SHP77 treated with DMSO at 0.1 percent for 48 hours (cell line): ENCODE measurements at regions not wholly inside any gene's neighbourhood (a gene's known extent, or its start where the extent isn't known, plus 50 kb on each side); places are given as distances from the start of the nearest gene placed in this dataset.
A peak's percentile ranks its signal among the peaks of the same experiment; 100 is the strongest.

ENCODE experiments used
- DNase-seq: peaks from one replicate; lab custom pipeline; 2025; lab: John Stamatoyannopoulos, UW

DNA sequence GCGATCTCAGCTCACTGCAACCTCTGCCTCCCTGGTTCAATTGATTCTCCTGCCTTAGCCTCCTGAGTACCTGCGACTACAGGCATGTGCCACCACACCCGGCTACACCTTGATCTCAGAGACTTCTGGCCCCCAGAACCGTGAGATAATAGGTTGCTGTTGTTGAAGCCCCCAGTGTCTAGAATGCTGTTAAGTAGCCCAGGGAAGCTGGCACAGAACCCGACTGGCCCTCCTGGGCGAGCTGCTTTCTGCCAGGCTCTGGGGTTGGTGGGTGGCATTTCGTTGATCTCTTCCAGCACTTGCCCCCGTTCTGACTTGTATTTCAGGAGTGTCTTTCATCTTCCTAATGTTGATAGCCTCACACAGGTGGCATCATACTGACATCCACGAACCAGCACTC is 807.1 kb downstream of the CDH9 start:
- no peak for DNase-seq

DNA sequence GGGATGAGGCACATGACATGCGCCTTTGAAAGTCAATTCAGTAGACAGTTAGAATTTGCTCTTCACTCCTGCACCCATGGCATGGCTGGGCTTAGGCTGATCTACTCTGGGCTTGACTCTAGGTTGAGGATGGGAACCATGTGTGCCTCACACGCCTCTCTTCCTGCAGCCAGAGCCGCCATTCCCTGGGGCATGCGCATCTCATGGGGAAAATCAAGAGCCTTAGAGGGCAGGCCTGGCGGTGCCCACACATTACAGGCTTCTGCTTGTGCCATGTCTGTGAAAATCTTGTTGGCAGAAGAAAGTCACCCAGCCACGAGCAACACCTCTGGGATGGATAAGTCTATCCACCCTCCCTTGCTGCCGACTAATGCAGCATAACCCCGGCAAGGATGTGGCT is 808.5 kb downstream of the CDH9 start:
- DNase-seq, result no peak

- no peak for DNase-seq
These were observed 811.1 kb downstream of the CDH9 start for GRCh38 chr5:26227245-26227644.

DNA sequence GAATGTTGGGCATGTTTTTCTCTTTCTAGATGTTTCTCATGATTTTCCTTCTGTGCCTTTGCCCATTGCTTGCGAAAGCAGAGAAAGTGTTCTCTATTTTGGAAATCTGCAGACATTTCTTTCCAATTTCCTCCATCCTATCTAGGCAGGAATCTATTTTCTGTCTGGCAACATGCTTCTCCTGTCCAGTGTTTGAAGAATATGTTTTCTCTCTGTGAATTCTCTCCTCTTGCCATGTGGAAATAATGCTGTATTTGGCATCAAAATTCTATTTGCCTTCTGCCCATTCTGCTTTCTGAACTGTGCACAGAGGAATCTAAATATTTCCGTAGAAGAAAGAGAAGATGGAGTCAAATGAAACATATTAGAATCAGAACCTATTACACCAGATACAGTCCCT is 833.3 kb downstream of the CDH9 start:
- no peak for DNase-seq

GRCh38 chr5:26193626-26194025 is 844.8 kb downstream of the CDH9 start:
- DNase-seq, result no peak

- no peak for DNase-seq
These were observed 845.9 kb downstream of the CDH9 start for GRCh38 chr5:26192486-26192885.

GRCh38 chr5:26181582-26181981 is 856.8 kb downstream of the CDH9 start:
- no peak for DNase-seq

DNA sequence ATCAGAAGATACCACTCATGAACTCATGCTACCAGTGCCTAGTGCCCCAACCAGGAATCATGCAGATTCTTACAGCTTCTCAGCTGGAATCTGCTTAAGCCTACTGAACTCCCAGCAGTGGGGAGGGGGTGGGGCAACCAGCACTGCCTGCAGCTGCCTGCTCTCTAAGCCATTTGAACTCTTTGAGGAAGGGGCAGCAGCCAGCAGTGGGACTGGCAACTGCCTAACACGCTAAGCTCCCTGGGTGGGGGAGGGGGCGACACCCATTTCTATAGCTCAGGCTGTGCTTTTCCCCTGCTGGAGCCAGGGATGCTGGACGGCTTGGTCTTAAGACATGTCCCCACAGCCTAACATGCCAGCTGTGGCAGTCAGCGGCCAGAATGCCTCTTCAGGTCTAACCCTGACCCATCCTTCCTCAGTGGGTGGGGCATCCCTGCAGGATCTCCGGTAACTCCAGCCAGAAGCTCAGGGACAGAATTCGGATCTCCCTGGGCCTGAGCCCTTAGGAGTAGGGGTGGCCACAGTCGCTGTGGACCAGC is 889.7 kb downstream of the CDH9 start:
- DNase-seq, result no peak

GRCh38 chr5:26143259-26143658 is 895.1 kb downstream of the CDH9 start:
- no peak for DNase-seq

DNA sequence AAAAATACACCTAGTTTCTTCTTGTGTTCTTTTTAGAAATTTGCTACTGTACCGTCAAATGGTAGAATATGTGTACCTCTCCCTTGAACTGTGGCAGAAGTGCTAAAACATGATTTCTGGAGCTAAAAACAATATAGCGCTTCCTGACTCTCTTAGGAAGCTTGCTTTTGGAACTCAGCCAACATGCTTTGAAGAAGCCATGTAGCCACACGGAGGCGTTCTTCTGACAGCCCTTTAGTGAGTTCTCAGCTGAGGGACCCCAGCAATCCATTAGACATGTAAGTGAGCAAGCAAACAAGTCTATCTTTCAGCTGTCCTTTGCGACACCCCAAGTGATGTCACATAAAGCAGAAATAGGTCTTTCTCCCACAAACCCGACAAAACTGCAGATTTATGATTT is 917.0 kb downstream of the CDH9 start:
- peak; percentile 78 for DNase-seq

DNA sequence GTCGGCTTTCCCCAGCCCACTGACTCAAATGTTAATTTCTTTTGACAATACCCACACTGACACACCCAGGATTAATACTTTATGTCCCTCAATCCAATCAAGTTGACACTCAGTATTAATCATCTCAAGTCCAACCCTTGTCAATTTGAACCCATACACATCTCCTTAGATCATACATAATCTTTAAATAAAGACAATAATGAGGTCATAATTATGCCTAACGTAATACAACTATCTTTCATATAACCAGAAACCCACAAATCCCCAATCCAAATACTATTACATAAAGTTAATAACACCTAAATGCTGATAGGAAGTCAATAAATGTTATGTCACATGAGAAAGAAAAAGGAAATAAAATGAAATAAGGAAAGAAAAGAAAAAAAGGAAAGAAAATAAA is 934.2 kb downstream of the CDH9 start:
- DNase-seq, result no peak

DNA sequence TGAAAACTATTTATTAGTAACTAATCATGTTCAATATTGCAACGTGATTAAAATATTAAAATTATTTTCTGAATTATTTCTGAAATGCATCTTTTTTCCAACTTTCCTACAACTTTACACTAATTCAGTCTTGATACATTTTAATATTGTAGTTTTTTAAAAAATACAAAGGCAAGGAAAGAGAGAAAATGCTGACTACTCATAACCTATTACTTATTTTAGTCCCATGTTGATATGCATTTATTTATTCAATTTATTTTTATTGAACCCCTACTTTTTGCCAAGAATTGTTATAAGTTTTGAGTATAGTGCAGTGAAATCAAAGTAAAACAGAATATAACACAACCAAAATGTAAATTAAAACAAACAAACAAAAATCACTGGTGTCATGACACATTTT is 978.2 kb downstream of the CDH9 start:
- DNase-seq, result no peak

GRCh38 chr5:26054594-26054993 is 983.8 kb downstream of the CDH9 start:
- no peak for DNase-seq

GRCh38 chr5:26034813-26035212 is 1003.6 kb downstream of the CDH9 start:
- no peak for DNase-seq

- no peak for DNase-seq
These were observed 1006.9 kb downstream of the CDH9 start for GRCh38 chr5:26031481-26031880.

DNA sequence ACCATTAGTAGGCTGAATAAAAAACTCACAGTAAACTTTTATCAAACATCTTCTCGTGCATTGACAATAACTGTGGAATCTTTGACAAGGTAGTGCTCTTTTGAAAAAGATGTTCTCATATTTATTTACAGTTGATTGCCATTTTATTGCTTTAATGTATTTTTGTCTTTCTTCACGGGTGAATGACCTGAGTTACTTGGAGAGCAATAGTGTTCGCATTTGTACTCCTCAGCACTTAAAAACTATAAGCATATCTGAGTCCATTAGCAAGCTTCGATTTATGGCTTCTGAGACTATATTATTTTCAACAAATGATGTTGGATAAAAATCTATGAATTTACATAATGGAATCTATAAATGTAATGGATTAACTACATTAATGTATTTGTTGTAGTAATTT is 1012.3 kb downstream of the CDH9 start:
- DNase-seq, result no peak

GRCh38 chr5:26024774-26025173 is 1013.6 kb downstream of the CDH9 start:
- DNase-seq, result no peak

DNA sequence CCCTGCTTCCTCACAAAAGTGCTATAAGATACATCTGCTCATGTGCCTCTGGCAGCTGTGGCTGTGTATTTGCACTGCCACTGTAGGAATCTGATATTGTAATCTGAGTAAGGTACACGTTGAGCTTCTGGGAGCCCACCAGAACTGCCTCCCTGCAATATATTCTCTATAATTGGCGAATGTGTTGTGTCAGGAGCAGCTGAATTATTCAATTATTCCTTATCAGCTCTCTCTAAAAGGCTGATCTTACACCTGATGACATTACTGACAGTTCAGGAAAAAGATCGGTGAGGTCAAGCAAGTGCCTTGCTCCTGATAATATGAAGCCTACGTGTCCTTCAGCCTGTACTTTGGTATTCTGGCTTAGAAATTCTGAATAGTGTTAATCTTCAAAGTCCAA is 1015.0 kb downstream of the CDH9 start:
- DNase-seq, result no peak

- DNase-seq, result no peak
These were observed 1024.2 kb downstream of the CDH9 start for GRCh38 chr5:26014206-26014605.

DNA sequence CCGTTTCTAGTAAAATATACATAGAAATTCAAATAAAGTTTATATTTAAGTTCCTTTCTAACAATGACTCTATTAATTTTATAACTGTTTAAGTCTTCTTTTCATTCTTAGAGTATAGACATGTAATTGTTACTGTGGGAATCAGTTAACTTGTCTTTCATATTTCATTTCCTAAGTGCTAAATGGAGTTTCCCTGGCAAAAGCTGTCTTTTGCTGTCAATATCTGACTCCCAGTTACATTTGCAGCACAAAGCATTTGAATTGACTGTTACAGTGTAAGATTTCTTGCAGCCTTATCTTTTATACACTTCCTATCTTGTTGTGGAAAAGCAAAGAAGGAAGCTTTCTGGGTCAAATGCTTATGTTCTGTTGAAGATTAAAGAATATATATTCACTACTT is 1026.3 kb downstream of the CDH9 start:
- no peak for DNase-seq

- DNase-seq, result no peak
These were observed 1028.6 kb downstream of the CDH9 start for GRCh38 chr5:26009742-26010141.

- no peak for DNase-seq
These were observed 1034.4 kb downstream of the CDH9 start for GRCh38 chr5:26003966-26004365.

DNA sequence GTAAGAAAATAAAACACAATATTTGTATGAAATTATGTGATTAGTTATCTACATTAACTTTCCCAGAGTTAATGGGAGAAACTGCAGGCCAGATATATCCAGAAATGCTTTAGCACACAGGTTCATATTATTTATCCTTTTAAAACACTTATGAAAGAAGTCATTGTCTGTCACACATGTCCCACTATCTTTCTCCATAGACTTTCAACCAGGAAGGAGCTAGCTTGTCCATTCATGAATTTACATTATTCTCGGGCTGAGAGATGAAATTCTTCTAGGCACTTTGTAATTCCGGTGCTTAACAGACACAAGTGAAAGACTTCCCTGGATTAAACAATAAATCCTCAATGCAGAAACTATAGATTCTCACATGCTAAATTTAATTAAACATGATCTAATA is 1043.2 kb downstream of the CDH9 start:
- DNase-seq, result no peak

GRCh38 chr5:25993701-25994100 is 1044.7 kb downstream of the CDH9 start:
- no peak for DNase-seq

- no peak for DNase-seq
These were observed 1046.7 kb downstream of the CDH9 start for GRCh38 chr5:25991639-25992038.
